ENCODE measurements at regions not wholly inside any gene's neighbourhood (a gene's known extent, or its start where the extent isn't known, plus 50 kb on each side); places are given as distances from the start of the nearest gene placed in this dataset.

- DNase-seq (ENCODE audit: low spot score), result no peak
- peaks cover 17% of the 10 kb centered on the region for H3K27me3 Mint-ChIP-seq (ENCODE audit: insufficient read depth)
Measured at GRCh38 chr2:237179161-237179560, 93.5 kb downstream of the COPS8 start.

GRCh38 chr2:237180187-237180586 is 94.5 kb downstream of the COPS8 start:
- H3K27me3 Mint-ChIP-seq (ENCODE audit: insufficient read depth), result peaks cover 14% of the 10 kb centered on the region
- intact Hi-C loops (cut with micrococcal nuclease), result no loop called here

More at GRCh38 chr2:237179161-237179560, 93.5 kb downstream of the COPS8 start:
- Mint-ChIP-seq H3K4me3 (no peak overlapping the region), H3K27ac (no peak overlapping the region), H3K4me1 (ENCODE audit: low read depth) (peaks cover 4% of the 10 kb centered on the region), H3K9me3 (no peaks in the 10 kb centered on the region), H3K36me3 (ENCODE audit: low read depth) (no peaks in the 10 kb centered on the region)
- intact Hi-C loops (cut with micrococcal nuclease), result no loop called here

GRCh38 chr2:237180987-237181386 is 95.3 kb downstream of the COPS8 start:
- no peaks in the 10 kb centered on the region for H3K36me3 Mint-ChIP-seq (ENCODE audit: low read depth)
- intact Hi-C loops (cut with micrococcal nuclease), result no loop called here
- H3K9me3 Mint-ChIP-seq, result no peaks in the 10 kb centered on the region
- no peak overlapping the region for H3K27ac Mint-ChIP-seq
- no peak for DNase-seq (ENCODE audit: low spot score)
- peaks cover 11% of the 10 kb centered on the region for H3K27me3 Mint-ChIP-seq (ENCODE audit: insufficient read depth)
- H3K4me1 Mint-ChIP-seq (ENCODE audit: low read depth), result peaks cover 4% of the 10 kb centered on the region
- H3K4me3 Mint-ChIP-seq, result no peak overlapping the region

More at GRCh38 chr2:237180187-237180586, 94.5 kb downstream of the COPS8 start:
- DNase-seq (ENCODE audit: low spot score), result no peak
- Mint-ChIP-seq H3K4me1 (ENCODE audit: low read depth) (peaks cover 4% of the 10 kb centered on the region), H3K27ac (no peak overlapping the region), H3K9me3 (no peaks in the 10 kb centered on the region), H3K4me3 (no peak overlapping the region), H3K36me3 (ENCODE audit: low read depth) (no peaks in the 10 kb centered on the region)

GRCh38 chr2:237181844-237182243 is 96.2 kb downstream of the COPS8 start:
- peaks cover 4% of the 10 kb centered on the region for H3K4me1 Mint-ChIP-seq (ENCODE audit: low read depth)
- H3K4me3 Mint-ChIP-seq, result no peak overlapping the region
- no peak overlapping the region for H3K27ac Mint-ChIP-seq
- intact Hi-C loops (cut with micrococcal nuclease), result no loop called here
- DNase-seq (ENCODE audit: low spot score), result no peak
- H3K27me3 Mint-ChIP-seq (ENCODE audit: insufficient read depth), result peaks cover 10% of the 10 kb centered on the region
- H3K9me3 Mint-ChIP-seq, result no peaks in the 10 kb centered on the region
- no peaks in the 10 kb centered on the region for H3K36me3 Mint-ChIP-seq (ENCODE audit: low read depth)

- no peak overlapping the region for H3K4me3 Mint-ChIP-seq
- H3K36me3 Mint-ChIP-seq (ENCODE audit: low read depth), result no peaks in the 10 kb centered on the region
- no peaks in the 10 kb centered on the region for H3K9me3 Mint-ChIP-seq
- H3K27ac Mint-ChIP-seq, result no peak overlapping the region
- no peak for DNase-seq (ENCODE audit: low spot score)
- intact Hi-C loops (cut with micrococcal nuclease), result no loop called here
- H3K27me3 Mint-ChIP-seq (ENCODE audit: insufficient read depth), result peaks cover 13% of the 10 kb centered on the region
- H3K4me1 Mint-ChIP-seq (ENCODE audit: low read depth), result peaks cover 4% of the 10 kb centered on the region
Measured at GRCh38 chr2:237182422-237183123, 96.9 kb downstream of the COPS8 start.

- no peak overlapping the region for H3K4me3 Mint-ChIP-seq
- peaks cover 13% of the 10 kb centered on the region for H3K27me3 Mint-ChIP-seq (ENCODE audit: insufficient read depth)
- no peak overlapping the region for H3K27ac Mint-ChIP-seq
- no peak for DNase-seq (ENCODE audit: low spot score)
- H3K4me1 Mint-ChIP-seq (ENCODE audit: low read depth), result peaks cover 4% of the 10 kb centered on the region
- no peaks in the 10 kb centered on the region for H3K9me3 Mint-ChIP-seq
- intact Hi-C loops (cut with micrococcal nuclease), result no loop called here
- no peaks in the 10 kb centered on the region for H3K36me3 Mint-ChIP-seq (ENCODE audit: low read depth)
Measured at GRCh38 chr2:237184192-237184918, 98.7 kb downstream of the COPS8 start.

GRCh38 chr2:237184919-237185552 is 99.3 kb downstream of the COPS8 start:
- H3K27ac Mint-ChIP-seq, result no peak overlapping the region
- intact Hi-C loops (cut with micrococcal nuclease), result no loop called here
- no peak for DNase-seq (ENCODE audit: low spot score)
- H3K27me3 Mint-ChIP-seq (ENCODE audit: insufficient read depth), result peaks cover 13% of the 10 kb centered on the region
- no peaks in the 10 kb centered on the region for H3K9me3 Mint-ChIP-seq
- no peaks in the 10 kb centered on the region for H3K36me3 Mint-ChIP-seq (ENCODE audit: low read depth)
- peaks cover 4% of the 10 kb centered on the region for H3K4me1 Mint-ChIP-seq (ENCODE audit: low read depth)
- no peak overlapping the region for H3K4me3 Mint-ChIP-seq

GRCh38 chr2:237185553-237185925 is 99.8 kb downstream of the COPS8 start:
- Mint-ChIP-seq H3K36me3 (ENCODE audit: low read depth) (no peaks in the 10 kb centered on the region), H3K27me3 (ENCODE audit: insufficient read depth) (peaks cover 13% of the 10 kb centered on the region), H3K4me3 (no peak overlapping the region), H3K9me3 (no peaks in the 10 kb centered on the region), H3K4me1 (ENCODE audit: low read depth) (peaks cover 4% of the 10 kb centered on the region), H3K27ac (no peak overlapping the region)
- intact Hi-C loops (cut with micrococcal nuclease), result no loop called here
- no peak for DNase-seq (ENCODE audit: low spot score)

GRCh38 chr2:237189799-237190198 is 104.1 kb downstream of the COPS8 start:
- no peaks in the 10 kb centered on the region for H3K36me3 Mint-ChIP-seq (ENCODE audit: low read depth)
- peaks cover 12% of the 10 kb centered on the region for H3K27me3 Mint-ChIP-seq (ENCODE audit: insufficient read depth)
- H3K27ac Mint-ChIP-seq, result no peak overlapping the region

GRCh38 chr2:237190966-237191713 is 105.5 kb downstream of the COPS8 start:
- no peaks in the 10 kb centered on the region for H3K36me3 Mint-ChIP-seq (ENCODE audit: low read depth)
- H3K27me3 Mint-ChIP-seq (ENCODE audit: insufficient read depth), result peaks cover 8% of the 10 kb centered on the region
- no peak for DNase-seq (ENCODE audit: low spot score)
- no peak overlapping the region for H3K27ac Mint-ChIP-seq
- no peak overlapping the region for H3K4me3 Mint-ChIP-seq
- intact Hi-C loops (cut with micrococcal nuclease), result no loop called here
- no peaks in the 10 kb centered on the region for H3K9me3 Mint-ChIP-seq
- H3K4me1 Mint-ChIP-seq (ENCODE audit: low read depth), result no peaks in the 10 kb centered on the region

More at GRCh38 chr2:237189799-237190198, 104.1 kb downstream of the COPS8 start:
- H3K4me1 Mint-ChIP-seq (ENCODE audit: low read depth), result no peaks in the 10 kb centered on the region
- no peak overlapping the region for H3K4me3 Mint-ChIP-seq
- H3K9me3 Mint-ChIP-seq, result no peaks in the 10 kb centered on the region
- no peak for DNase-seq (ENCODE audit: low spot score)
- intact Hi-C loops (cut with micrococcal nuclease), result no loop called here

GRCh38 chr2:237191714-237192081 is 106.0 kb downstream of the COPS8 start:
- intact Hi-C loops (cut with micrococcal nuclease), result no loop called here

GRCh38 chr2:237192881-237193280 is 107.2 kb downstream of the COPS8 start:
- no peaks in the 10 kb centered on the region for H3K36me3 Mint-ChIP-seq (ENCODE audit: low read depth)
- no peak for DNase-seq (ENCODE audit: low spot score)
- H3K9me3 Mint-ChIP-seq, result no peaks in the 10 kb centered on the region
- peaks cover 6% of the 10 kb centered on the region for H3K27me3 Mint-ChIP-seq (ENCODE audit: insufficient read depth)
- H3K4me3 Mint-ChIP-seq, result no peak overlapping the region
- intact Hi-C loops (cut with micrococcal nuclease), result no loop called here
- H3K4me1 Mint-ChIP-seq (ENCODE audit: low read depth), result no peaks in the 10 kb centered on the region
- no peak overlapping the region for H3K27ac Mint-ChIP-seq

More at GRCh38 chr2:237191714-237192081, 106.0 kb downstream of the COPS8 start:
- Mint-ChIP-seq H3K4me1 (ENCODE audit: low read depth) (no peaks in the 10 kb centered on the region), H3K4me3 (no peak overlapping the region), H3K27ac (no peak overlapping the region), H3K36me3 (ENCODE audit: low read depth) (no peaks in the 10 kb centered on the region), H3K27me3 (ENCODE audit: insufficient read depth) (peaks cover 8% of the 10 kb centered on the region), H3K9me3 (no peaks in the 10 kb centered on the region)
- no peak for DNase-seq (ENCODE audit: low spot score)

Data from activated T-helper 1 cell treated with anti-CD3 and anti-CD28 coated beads, Interleukin-12 subunit alpha, Interleukin-12 subunit beta, Interleukin-2, Interleukin-4 antibody, amounts not matched to agents 30 ng/mL and 10 ng/mL and 1 ng/mL, durations not matched to agents 14 hours and 24 hours and 36 hours (primary cell).